SK-N-MC (cell line): ENCODE measurements at regions not wholly inside any gene's neighbourhood (a gene's known extent, or its start where the extent isn't known, plus 50 kb on each side); places are given as distances from the start of the nearest gene placed in this dataset.
"Not testable (repeated sequence)": the region's sequence is repeated elsewhere in the genome, so short reads cannot be mapped to it uniquely, and the experiment has no call there.

Experiments used
- EZH2 ChIP-seq: fragments of 200-600 bp; sonication (generic); IDR thresholded peaks from one replicate; pipeline ENCODE4 v1.6.1; 2017; ENCODE audit warnings: antibody characterized with exemption
- POLR2AphosphoS5 ChIP-seq: IDR thresholded peaks from 2 replicates; pipeline ENCODE4 v1.6.1; 2012; ENCODE audit warnings: mild to moderate bottlenecking, low read depth, low read length, borderline replicate concordance

DNA sequence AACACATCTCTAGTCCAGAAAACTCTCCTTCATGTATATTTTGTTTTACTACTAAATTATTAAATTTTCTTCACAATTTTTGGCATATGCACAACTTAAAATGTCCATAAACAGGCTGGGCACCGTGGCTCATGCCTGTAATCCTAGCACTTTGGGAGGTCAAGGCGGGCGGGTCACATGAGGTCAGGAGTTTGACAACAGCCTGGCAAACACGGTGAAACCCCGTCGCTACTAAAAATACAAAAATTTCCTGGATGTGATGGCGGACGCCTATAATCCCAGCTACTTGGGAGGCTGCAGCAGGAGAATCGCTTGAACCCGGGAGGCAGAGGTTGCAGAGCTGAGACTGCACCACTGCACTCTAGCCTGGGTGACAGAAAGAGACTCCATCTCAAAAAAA lies 739.9 kb upstream of the LRRTM4 start:
- TF ChIP-seq EZH2, POLR2AphosphoS5: not testable (repeated sequence)
